ENCODE measurements at regions not wholly inside any gene's neighbourhood (a gene's known extent, or its start where the extent isn't known, plus 50 kb on each side); places are given as distances from the start of the nearest gene placed in this dataset.

- TF ChIP-seq ASH2L (IDR thresholded peaks at IDR 0.05; ENCODE audit: borderline replicate concordance, low read depth) (no peak), MTA3 (IDR thresholded peaks at IDR 0.05; ENCODE audit: borderline replicate concordance, low read length) (no peak), JUND (IDR thresholded peaks at IDR 0.05; ENCODE audit: low read depth, low read length) (no peak), NR2C2 (IDR thresholded peaks at IDR 0.05; ENCODE audit: borderline replicate concordance, control insufficient read depth, insufficient read length, low read depth) (no peak), BACH1 (IDR thresholded peaks at IDR 0.05; ENCODE audit: borderline replicate concordance) (no peak)
- TF ChIP-seq, protein P1, sequence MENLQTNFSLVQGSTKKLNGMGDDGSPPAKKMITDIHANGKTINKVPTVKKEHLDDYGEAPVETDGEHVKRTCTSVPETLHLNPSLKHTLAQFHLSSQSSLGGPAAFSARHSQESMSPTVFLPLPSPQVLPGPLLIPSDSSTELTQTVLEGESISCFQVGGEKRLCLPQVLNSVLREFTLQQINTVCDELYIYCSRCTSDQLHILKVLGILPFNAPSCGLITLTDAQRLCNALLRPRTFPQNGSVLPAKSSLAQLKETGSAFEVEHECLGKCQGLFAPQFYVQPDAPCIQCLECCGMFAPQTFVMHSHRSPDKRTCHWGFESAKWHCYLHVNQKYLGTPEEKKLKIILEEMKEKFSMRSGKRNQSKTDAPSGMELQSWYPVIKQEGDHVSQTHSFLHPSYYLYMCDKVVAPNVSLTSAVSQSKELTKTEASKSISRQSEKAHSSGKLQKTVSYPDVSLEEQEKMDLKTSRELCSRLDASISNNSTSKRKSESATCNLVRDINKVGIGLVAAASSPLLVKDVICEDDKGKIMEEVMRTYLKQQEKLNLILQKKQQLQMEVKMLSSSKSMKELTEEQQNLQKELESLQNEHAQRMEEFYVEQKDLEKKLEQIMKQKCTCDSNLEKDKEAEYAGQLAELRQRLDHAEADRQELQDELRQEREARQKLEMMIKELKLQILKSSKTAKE (IDR thresholded peaks at IDR 0.05; ENCODE audit: low read depth, poor library complexity, severe bottlenecking) = no peak
These were observed 1172.5 kb downstream of the CDH12 start (continued) for GRCh38 chr5:21680641-21681040.

DNA sequence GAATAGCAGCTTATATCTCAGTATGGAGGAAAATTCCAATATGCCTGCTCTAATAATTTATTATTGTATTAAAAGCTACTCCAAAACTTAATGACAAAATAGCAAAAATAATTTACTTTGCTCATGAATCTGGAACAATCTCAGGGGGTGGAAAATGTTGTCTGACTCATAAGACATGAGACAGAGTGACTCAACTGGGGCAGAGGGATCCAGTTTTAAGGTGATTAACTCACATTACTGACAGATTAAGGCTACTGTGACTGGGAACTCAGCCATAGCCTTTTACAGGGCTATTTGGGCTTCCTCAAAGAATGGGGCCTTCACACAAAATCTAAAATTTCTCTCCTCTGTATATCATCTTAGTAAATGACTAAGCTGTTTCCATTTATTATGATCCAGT is 1172.9 kb downstream of the CDH12 start:
- no peak for TF ChIP-seq PBX3 (IDR thresholded peaks at IDR 0.05; ENCODE audit: insufficient replicate concordance, low read depth, low read length)
- TF ChIP-seq, protein P2, sequence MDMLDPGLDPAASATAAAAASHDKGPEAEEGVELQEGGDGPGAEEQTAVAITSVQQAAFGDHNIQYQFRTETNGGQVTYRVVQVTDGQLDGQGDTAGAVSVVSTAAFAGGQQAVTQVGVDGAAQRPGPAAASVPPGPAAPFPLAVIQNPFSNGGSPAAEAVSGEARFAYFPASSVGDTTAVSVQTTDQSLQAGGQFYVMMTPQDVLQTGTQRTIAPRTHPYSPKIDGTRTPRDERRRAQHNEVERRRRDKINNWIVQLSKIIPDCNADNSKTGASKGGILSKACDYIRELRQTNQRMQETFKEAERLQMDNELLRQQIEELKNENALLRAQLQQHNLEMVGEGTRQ (IDR thresholded peaks at IDR 0.05; ENCODE audit: borderline replicate concordance, low read depth, low read length) = no peak
- TF ChIP-seq ATF7 (IDR thresholded peaks at IDR 0.05; ENCODE audit: low read depth) = no peak
- TF ChIP-seq ATF2 (IDR thresholded peaks at IDR 0.05; ENCODE audit: low read length) = no peak
- Histone ChIP-seq H4K20me1 (ENCODE audit: control insufficient read depth, insufficient read depth) (no peaks in the 10 kb centered on the region), H3K9ac (ENCODE audit: control insufficient read depth, insufficient read depth, low read length) (no peak overlapping the region), H3K9me3 (replicated peaks; ENCODE audit: control insufficient read depth, insufficient read depth, low read length) (no peaks in the 10 kb centered on the region), H3K79me2 (ENCODE audit: control insufficient read depth, insufficient read depth, low read length) (no peaks in the 10 kb centered on the region), H3K4me2 (ENCODE audit: control insufficient read depth, insufficient read depth) (no peak overlapping the region), H3K36me3 (ENCODE audit: control insufficient read depth in 2 of 2, insufficient read depth in 2 of 2, low read length in 1 of 2) (no peaks in the 10 kb centered on the region), H3K4me1 (ENCODE audit: control insufficient read depth, insufficient read depth, low read length) (no peaks in the 10 kb centered on the region), H3K27ac (ENCODE audit: control insufficient read depth, insufficient read depth) (no peak overlapping the region), H3K4me3 (no peak overlapping the region), H2AFZ (ENCODE audit: control insufficient read depth, low read depth, low read length) (no peak overlapping the region), H3K27me3 (replicated peaks in 1 of 2; ENCODE audit: control insufficient read depth in 2 of 2, insufficient read depth in 2 of 2, low read length in 1 of 2) (no peaks in the 10 kb centered on the region)
- no peak for ATAC-seq
- SMC1A ChIA-PET (ENCODE audit: uncharacterized antibody, unreplicated experiment) = no interaction called here
- DNase-seq (ENCODE audit: low read depth, low spot score) = no peak
- no peak for FAIRE-seq
- intact Hi-C loops (cut with micrococcal nuclease; ENCODE audit: unreplicated experiment) = no loop called here
- in situ Hi-C loops (cut with MboI) = no loop called here
- RAD21 ChIA-PET (ENCODE audit: unreplicated experiment) = no interaction called here
- CTCF ChIA-PET = no interaction called here
- POLR2A ChIA-PET = no interaction called here
- BruUV-seq (replicated peaks) = no TSS peak

Measured in GM12878 (cell line).